Sigmoid colon (tissue), 6 donors: ENCODE measurements at regions not wholly inside any gene's neighbourhood (a gene's known extent, or its start where the extent isn't known, plus 50 kb on each side); places are given as distances from the start of the nearest gene placed in this dataset.
"Not testable (repeated sequence)": the region's sequence is repeated elsewhere in the genome, so short reads cannot be mapped to it uniquely, and the experiment has no call there.

Source experiments
- DNase-seq: peaks from one replicate; pipeline ENCODE4 v3.0.0-alpha.2; 2019
- H3K27ac ChIP-seq, 4 donors: fragments of 200-600 bp; sonication (generic); one replicate each; pipeline ENCODE4 v1.5.1; 2016 to 2019; ENCODE audit warnings: mild to moderate bottlenecking in 1 of 4
- H3K27me3 ChIP-seq, 3 donors: fragments of 200-600 bp; sonication (generic); one replicate each; pipeline ENCODE4 v1.5.1; 2019; ENCODE audit warnings: mild to moderate bottlenecking in 1 of 3
- H3K36me3 ChIP-seq, 4 donors: fragments of 200-600 bp; sonication (generic); one replicate each; pipeline ENCODE4 v1.5.1; 2016 to 2019
- H3K4me1 ChIP-seq, 4 donors: fragments of 200-600 bp; sonication (generic); one replicate each; pipeline ENCODE4 v1.5.1; 2017 to 2019
- H3K4me3 ChIP-seq, 4 donors: fragments of 200-600 bp; sonication (generic); one replicate each; pipeline ENCODE4 v1.5.1; 2017 to 2019; ENCODE audit warnings: mild to moderate bottlenecking in 2 of 4, moderate library complexity in 1 of 4
- H3K9me3 ChIP-seq, 4 donors: fragments of 200-600 bp in 3 of 4; sonication (generic) in 3 of 4; one replicate each; pipeline versions ENCODE4 v1.5.1 to v1.6.1; 2013 to 2019
- EP300 ChIP-seq, 4 donors: sonication (generic); formaldehyde crosslinking; IDR thresholded peaks; one replicate each; pipeline ENCODE4 v1.6.1; 2017; ENCODE audit warnings: antibody characterized with exemption in 4 of 4
- POLR2A ChIP-seq, 2 donors: fragments of 450-650 bp; IDR thresholded peaks; one replicate each; pipeline ENCODE4 v1.6.1; 2016; ENCODE audit warnings: antibody characterized with exemption in 2 of 2, mild to moderate bottlenecking in 2 of 2, moderate library complexity in 2 of 2
- POLR2AphosphoS5 ChIP-seq, 4 donors: sonication (generic); formaldehyde crosslinking; IDR thresholded peaks; one replicate each; pipeline ENCODE4 v1.6.1; 2017; ENCODE audit warnings: antibody characterized with exemption in 4 of 4
- WGBS, 2 donors: extraction: QIAGEN DNeasy Blood & Tissue Kit; methylation state at CpG; one replicate each; pipeline ENCODE4 v1.1.7; 2013; 5-methylcytosine and 5-hydroxymethylcytosine counted together
- intact Hi-C: fragments of 100-400 bp; cut with DNase I; formaldehyde crosslinking; loops from one replicate; pipeline ENCODE4 v1.15.1; 2023
- TF ChIP-seq, protein P1 (sequence below), 4 experiments: fragments of 450-650 bp in 3 of 4; fragments of 200-600 bp in 1 of 4; IDR thresholded peaks; one replicate each; pipeline ENCODE4 v1.5.1; 2016 to 2019; ENCODE audit warnings: antibody characterized with exemption in 4 of 4, mild to moderate bottlenecking in 3 of 4, moderate library complexity in 2 of 4
- donor health status: healthy with polysubstance abuse.
- donor health status: healthy.

DNA sequence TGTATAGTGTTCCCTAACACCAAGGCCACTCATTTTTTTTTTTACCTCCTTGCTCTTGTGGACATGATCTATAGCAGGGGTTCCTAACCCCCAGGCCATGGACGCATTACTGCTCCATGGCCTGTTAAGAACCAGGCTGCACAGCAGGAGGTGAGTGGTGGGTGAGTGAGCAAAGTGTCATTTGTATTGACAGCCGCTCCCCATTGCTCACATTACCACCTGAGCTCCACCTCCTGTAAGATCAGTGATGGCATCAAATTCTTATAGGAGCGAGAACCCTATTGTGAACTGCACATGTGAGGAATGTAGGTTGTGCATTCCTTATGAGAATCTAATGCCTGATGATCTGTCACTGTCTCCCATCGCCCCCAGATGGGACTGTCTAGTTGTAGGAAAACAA lies 342.0 kb downstream of the SOX9 start:
- H3K36me3 ChIP-seq = no peaks in the 10 kb centered on the region
- no peaks in the 10 kb centered on the region for H3K27me3 ChIP-seq
- WGBS, 2 donors = 83 to 93% methylated on average over 4 of the region's 4 CpGs
- no peak overlapping the region for H3K4me3 ChIP-seq
- no peaks in the 10 kb centered on the region for H3K4me1 ChIP-seq
- H3K9me3 ChIP-seq = no peaks in the 10 kb centered on the region
- no peak for DNase-seq
- H3K27ac ChIP-seq = no peak overlapping the region
- no peak for TF ChIP-seq EP300 (IDR thresholded peaks at IDR 0.05)
- TF ChIP-seq POLR2A (IDR thresholded peaks at IDR 0.05) = no peak
- TF ChIP-seq, protein P1, sequence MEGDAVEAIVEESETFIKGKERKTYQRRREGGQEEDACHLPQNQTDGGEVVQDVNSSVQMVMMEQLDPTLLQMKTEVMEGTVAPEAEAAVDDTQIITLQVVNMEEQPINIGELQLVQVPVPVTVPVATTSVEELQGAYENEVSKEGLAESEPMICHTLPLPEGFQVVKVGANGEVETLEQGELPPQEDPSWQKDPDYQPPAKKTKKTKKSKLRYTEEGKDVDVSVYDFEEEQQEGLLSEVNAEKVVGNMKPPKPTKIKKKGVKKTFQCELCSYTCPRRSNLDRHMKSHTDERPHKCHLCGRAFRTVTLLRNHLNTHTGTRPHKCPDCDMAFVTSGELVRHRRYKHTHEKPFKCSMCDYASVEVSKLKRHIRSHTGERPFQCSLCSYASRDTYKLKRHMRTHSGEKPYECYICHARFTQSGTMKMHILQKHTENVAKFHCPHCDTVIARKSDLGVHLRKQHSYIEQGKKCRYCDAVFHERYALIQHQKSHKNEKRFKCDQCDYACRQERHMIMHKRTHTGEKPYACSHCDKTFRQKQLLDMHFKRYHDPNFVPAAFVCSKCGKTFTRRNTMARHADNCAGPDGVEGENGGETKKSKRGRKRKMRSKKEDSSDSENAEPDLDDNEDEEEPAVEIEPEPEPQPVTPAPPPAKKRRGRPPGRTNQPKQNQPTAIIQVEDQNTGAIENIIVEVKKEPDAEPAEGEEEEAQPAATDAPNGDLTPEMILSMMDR (IDR thresholded peaks at IDR 0.05) = no peak
- no peak for TF ChIP-seq POLR2AphosphoS5 (IDR thresholded peaks at IDR 0.05)
- intact Hi-C loops = no loop called here

GRCh38 chr17:72463287-72464102 lies 342.7 kb downstream of the SOX9 start:
- 73 to 80% methylated on average over 10 of the region's 10 CpGs for WGBS, 2 donors
- TF ChIP-seq POLR2AphosphoS5 (IDR thresholded peaks at IDR 0.05) = no peak
- no peak for TF ChIP-seq POLR2A (IDR thresholded peaks at IDR 0.05)
- TF ChIP-seq, protein P1 (IDR thresholded peaks at IDR 0.05) = no peak
- TF ChIP-seq EP300 (IDR thresholded peaks at IDR 0.05) = no peak
- H3K9me3 ChIP-seq = no peaks in the 10 kb centered on the region
- no peaks in the 10 kb centered on the region for H3K27me3 ChIP-seq
- H3K4me3 ChIP-seq = no peak overlapping the region
- intact Hi-C loops = no loop called here
- no peaks in the 10 kb centered on the region for H3K36me3 ChIP-seq
- no peak overlapping the region for H3K27ac ChIP-seq
- H3K4me1 ChIP-seq = no peaks in the 10 kb centered on the region
- DNase-seq = no peak

DNA sequence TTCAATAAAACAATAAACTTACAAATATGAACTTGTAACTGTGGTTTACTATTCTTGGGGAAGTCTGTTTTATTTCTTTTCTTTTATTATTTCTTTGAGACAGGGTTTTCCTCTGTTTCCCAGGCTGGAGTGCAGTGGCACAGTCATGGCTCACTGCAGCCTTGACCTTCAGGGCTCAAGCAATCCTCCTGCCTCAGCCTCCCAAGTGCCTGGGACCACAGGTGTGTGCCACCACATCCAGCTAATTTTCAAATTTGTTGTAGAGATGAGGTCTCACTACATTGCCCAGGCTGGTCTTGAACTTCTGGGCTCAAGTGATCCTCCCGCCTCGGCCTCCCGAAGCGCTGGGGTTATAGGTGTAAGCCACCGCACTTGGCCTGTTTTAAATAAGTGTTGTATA lies 343.4 kb downstream of the SOX9 start:
- intact Hi-C loops, H3K4me3 ChIP-seq, H3K4me1 ChIP-seq, DNase-seq, H3K36me3 ChIP-seq, H3K27ac ChIP-seq, H3K9me3 ChIP-seq, H3K27me3 ChIP-seq: not testable (repeated sequence)
- WGBS, 2 donors = 95 to 97% methylated on average over 5 of the region's 5 CpGs

GRCh38 chr17:72465191-72466024 lies 344.6 kb downstream of the SOX9 start:
- Histone ChIP-seq H3K4me1 (no peaks in the 10 kb centered on the region), H3K27me3 (no peaks in the 10 kb centered on the region), H3K27ac (peak overlapping the region in 1 of 4 donors; percentile 17), H3K36me3 (no peaks in the 10 kb centered on the region), H3K9me3 (no peaks in the 10 kb centered on the region), H3K4me3 (no peak overlapping the region)
- 37 to 62% methylated on average over 18 of the region's 18 CpGs for WGBS, 2 donors
- TF ChIP-seq POLR2A (IDR thresholded peaks at IDR 0.05) (no peak), EP300 (IDR thresholded peaks at IDR 0.05) (no peak), POLR2AphosphoS5 (IDR thresholded peaks at IDR 0.05) (no peak)
- TF ChIP-seq, protein P1 (IDR thresholded peaks at IDR 0.05) = no peak
- no peak for DNase-seq
- intact Hi-C loops = no loop called here

- Histone ChIP-seq H3K27me3 (no peaks in the 10 kb centered on the region), H3K4me1 (no peaks in the 10 kb centered on the region), H3K36me3 (no peaks in the 10 kb centered on the region), H3K27ac (peak overlapping the region in 1 of 4 donors; percentile 17), H3K4me3 (no peak overlapping the region), H3K9me3 (no peaks in the 10 kb centered on the region)
- TF ChIP-seq POLR2A (IDR thresholded peaks at IDR 0.05) (no peak), POLR2AphosphoS5 (IDR thresholded peaks at IDR 0.05) (no peak), EP300 (IDR thresholded peaks at IDR 0.05) (no peak)
- TF ChIP-seq, protein P1 (IDR thresholded peaks at IDR 0.05) = no peak
- intact Hi-C loops = no loop called here
- no peak for DNase-seq
These were observed 345.4 kb downstream of the SOX9 start for GRCh38 chr17:72466199-72466598.
